ENCODE measurements at regions not wholly inside any gene's neighbourhood (a gene's known extent, or its start where the extent isn't known, plus 50 kb on each side); places are given as distances from the start of the nearest gene placed in this dataset.

- Histone ChIP-seq H4K20me1 (replicated peaks; ENCODE audit: control insufficient read depth, extremely low read depth, insufficient read depth, low read length) (no peaks in the 10 kb centered on the region), H3K4me3 (replicated peaks in 1 of 3; ENCODE audit: insufficient read depth in 1 of 3, low read depth in 1 of 3, low read length in 3 of 3) (no peak overlapping the region), H3K9me3 (replicated peaks; ENCODE audit: control insufficient read depth, insufficient read depth, low read length) (no peaks in the 10 kb centered on the region), H3K4me2 (ENCODE audit: insufficient read depth, low read length) (no peak overlapping the region), H3K9me1 (replicated peaks; ENCODE audit: control insufficient read depth, extremely low read depth, insufficient read depth, low read length) (no peaks in the 10 kb centered on the region), H3K27ac (ENCODE audit: insufficient read depth, low read depth, low read length) (no peak overlapping the region), H3K4me1 (ENCODE audit: control insufficient read depth, extremely low read depth, insufficient read depth, low read length) (no peaks in the 10 kb centered on the region), H3K27me3 (ENCODE audit: control insufficient read depth in 2 of 2, insufficient read depth in 2 of 2, low read length in 2 of 2) (no peaks in the 10 kb centered on the region), H3K9ac (replicated peaks; ENCODE audit: extremely low read depth, insufficient read depth, low read length) (no peak overlapping the region), H2AFZ (ENCODE audit: low read depth, low read length) (no peak overlapping the region), H3K79me2 (ENCODE audit: control insufficient read depth, insufficient read depth, low read length) (no peaks in the 10 kb centered on the region), H3K36me3 (ENCODE audit: control insufficient read depth in 2 of 2, extremely low read depth in 1 of 2, insufficient read depth in 2 of 2, low read length in 2 of 2) (no peaks in the 10 kb centered on the region)
- intact Hi-C loops (cut with micrococcal nuclease), result no loop called here
- FAIRE-seq (no peak), DNase-seq (ENCODE audit: low read depth, low spot score) (no peak)
- CTCF ChIA-PET, result no interaction called here
- POLR2A ChIA-PET, result no interaction called here
- BruUV-seq (replicated peaks), result no TSS peak
- dilution Hi-C loops (cut with MboI; ENCODE audit: extremely low pct_ligation_motif_present, low sequenced_read_pairs), result no loop called here
- TF ChIP-seq MYC (IDR thresholded peaks at IDR 0.05; ENCODE audit: low read depth, low read length) (no peak), GATA2 (IDR thresholded peaks at IDR 0.05; ENCODE audit: insufficient read depth, insufficient read length, low read depth, low read length) (no peak), POLR2A (IDR thresholded peaks at IDR 0.05; ENCODE audit: low read depth, low read length) (no peak), CTCF (IDR thresholded peaks at IDR 0.05; ENCODE audit: extremely low read depth in 1 of 2, insufficient read depth in 1 of 2, low read depth in 1 of 2, low read length in 2 of 2) (no peak), FOS (IDR thresholded peaks at IDR 0.05; ENCODE audit: borderline replicate concordance, insufficient read depth, low read length) (no peak), EZH2 (IDR thresholded peaks at IDR 0.05; ENCODE audit: borderline replicate concordance, low read depth, low read length, severe bottlenecking) (no peak), POLR2AphosphoS5 (IDR thresholded peaks at IDR 0.05; ENCODE audit: insufficient read depth, low read depth, low read length) (no peak), MAX (IDR thresholded peaks at IDR 0.05; ENCODE audit: insufficient read depth, insufficient read length) (no peak)
Observed at GRCh38 chr2:192775011-192775410, 580.3 kb upstream of the TMEFF2 start.

Measured in endothelial cell of umbilical vein (primary cell).